Gastrocnemius medialis (tissue), 4 donors: ENCODE measurements at regions not wholly inside any gene's neighbourhood (a gene's known extent, or its start where the extent isn't known, plus 50 kb on each side); places are given as distances from the start of the nearest gene placed in this dataset.

Source experiments
- CTCF ChIP-seq, 5 experiments: fragments of 450-650 bp in 3 of 5; fragments of 200-600 bp in 2 of 5; sonication (generic) in 2 of 5; IDR thresholded peaks in 4 of 5; conservative IDR thresholded peaks in 1 of 5; 1 replicate in 4 of 5; 2 replicates in 1 of 5; pipeline ENCODE4 v1.5.1; 2016 to 2019; ENCODE audit warnings: antibody characterized with exemption in 5 of 5, mild to moderate bottlenecking in 3 of 5, moderate library complexity in 3 of 5
- POLR2A ChIP-seq, 2 donors: fragments of 450-650 bp; IDR thresholded peaks; one replicate each; pipeline ENCODE4 v1.6.1; 2017; ENCODE audit warnings: antibody characterized with exemption in 2 of 2, mild to moderate bottlenecking in 2 of 2, moderate library complexity in 2 of 2

- TF ChIP-seq POLR2A (IDR thresholded peaks at IDR 0.05) (no peak), CTCF (IDR thresholded peaks at IDR 0.05 in 4 of 5, conservative IDR thresholded peaks at IDR 0.05 in 1 of 5) (no peak)
Measured at GRCh38 chr18:60664736-60665135, 292.2 kb upstream of the MC4R start.
